Heart right ventricle (tissue), 16 donors: ENCODE measurements at regions not wholly inside any gene's neighbourhood (a gene's known extent, or its start where the extent isn't known, plus 50 kb on each side); places are given as distances from the start of the nearest gene placed in this dataset.

Experiments
- ATAC-seq, 8 donors: fragments of 200-7000 bp; cut with Tn5 transposase; one replicate each; pipeline ENCODE4 v1.9.1; 2020; ENCODE audit warnings: mild to moderate bottlenecking in 8 of 8, moderate library complexity in 8 of 8, moderate number of reproducible peaks in 1 of 8
- DNase-seq, 2 donors: peaks; one replicate each; pipeline ENCODE4 v3.0.0-alpha.2; 2020
- H3K27ac ChIP-seq, 10 donors: fragments of 200-600 bp; sonication (generic) in 2 of 10; one replicate each; pipeline versions ENCODE4 v1.5.0 to v1.8.0; 2020 to 2022; ENCODE audit warnings: mild to moderate bottlenecking in 3 of 10
- H3K27me3 ChIP-seq, 7 donors: fragments of 200-600 bp; one replicate each; pipeline ENCODE4 v1.8.0; 2021 to 2022; ENCODE audit warnings: mild to moderate bottlenecking in 2 of 7
- H3K36me3 ChIP-seq, 9 donors: fragments of 200-600 bp; sonication (generic) in 1 of 9; one replicate each; pipeline versions ENCODE4 v1.5.0 to v1.8.0; 2020 to 2022; ENCODE audit warnings: mild to moderate bottlenecking in 2 of 9
- H3K4me1 ChIP-seq, 9 donors: fragments of 200-600 bp; sonication (generic) in 1 of 9; one replicate each; pipeline versions ENCODE4 v1.5.0 to v1.8.0; 2020 to 2022; ENCODE audit warnings: mild to moderate bottlenecking in 4 of 9
- H3K4me3 ChIP-seq, 10 donors: fragments of 200-600 bp; sonication (generic) in 2 of 10; one replicate each; pipeline versions ENCODE4 v1.5.0 to v1.8.0; 2020 to 2022; ENCODE audit warnings: mild to moderate bottlenecking in 7 of 10, moderate library complexity in 2 of 10
- H3K9me3 ChIP-seq, 11 donors: fragments of 200-600 bp in 10 of 11; sonication (generic) in 2 of 11; one replicate each; pipeline versions ENCODE4 v1.5.0 to v1.8.0; 2013 to 2022; ENCODE audit warnings: mild to moderate bottlenecking in 2 of 11, control low read depth in 1 of 11, moderate library complexity in 1 of 11
- CTCF ChIP-seq, 9 donors: fragments of 200-600 bp; sonication (generic) in 2 of 9; IDR thresholded peaks; one replicate each; pipeline versions ENCODE4 v1.5.0 to v1.8.0; 2021 to 2022; ENCODE audit warnings: antibody characterized with exemption in 9 of 9, mild to moderate bottlenecking in 5 of 9, moderate library complexity in 1 of 9
- WGBS, 2 donors: extraction: QIAGEN DNeasy Blood & Tissue Kit; methylation state at CpG; one replicate each; pipeline ENCODE4 v1.1.7; 2013; ENCODE audit warnings: inconsistent platforms in 1 of 2; 5-methylcytosine and 5-hydroxymethylcytosine counted together
- intact Hi-C, 10 donors: fragments of 100-400 bp; cut with DNase I; formaldehyde crosslinking; loops; one replicate each; pipeline versions ENCODE4 v1.11.1 to v1.14.2; 2022
- donor health status: Arrhythmogenic right ventricular cardiomyopathy.
- donor health status: ischemic (EF 13 %, LVEDD 7.1; RV severe dilation, severe dysfunction).
- donor health status: healthy with polysubstance abuse.
- donor health status: DM: no; HTN: yes; CAD: no.
- donor health status: DM: no; HTN: no; CAD: no.
- donor health status: ischemic (EF 25% LVEDD 6.9; RV normal size, moderate dysfunction).
- donor health status: ischemic (EF 25% LVEDD 5.7; RV mildly dilated, moderate dysfunction).
- donor health status: healthy.
- donor health status: DM: yes; HTN: yes; CAD: no.
- donor health status: Ischemic cardiomyopathy.
- donor health status: ischemic (EF 35%, LVEDD 5.7; RV mildly dilated, moderate dysfunction).
- donor health status: nonischemic (EF 11% LVEDD 7.7; RV severe dilation, severe dysfunction).
- donor health status: DM: yes; HTN: yes; CAD: no.
- donor health status: PGD.
- donor health status: ischemic (EF 29% LVEDD 5.4; RV normal size, mild dysfunction).
- donor health status: nonischemic (EF 23%, LVEDD 6.1; RV moderate dilation, normal function).

DNA sequence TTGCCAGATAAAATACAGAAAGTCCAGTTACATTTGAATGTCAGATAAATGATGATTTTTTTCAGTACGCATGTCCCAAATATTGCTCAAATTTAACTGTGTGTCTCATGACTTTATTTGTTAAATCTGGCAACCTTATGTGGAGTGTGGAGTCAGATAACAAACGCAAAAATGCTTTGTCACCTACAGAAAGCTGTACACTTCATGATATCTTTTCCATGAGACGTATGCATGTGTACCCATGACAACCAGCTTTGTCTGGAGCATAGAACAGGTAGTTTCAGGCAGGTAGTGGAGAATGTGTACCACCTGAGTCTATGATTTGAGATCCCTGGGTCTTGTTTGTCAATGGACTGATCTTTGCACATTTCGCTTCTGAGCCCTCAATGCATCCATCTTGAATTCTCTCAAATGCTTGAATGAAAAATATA is 105.5 kb upstream of the CPEB4 start:
- H3K4me1 ChIP-seq: peaks cover 0 to 59% (median 14%) of the 10 kb centered on the region in 9 donors
- WGBS, 2 donors: 86 to 94% methylated on average over 4 of the region's 4 CpGs
- DNase-seq (no peak), ATAC-seq (no peak)
- H3K9me3 ChIP-seq: no peaks in the 10 kb centered on the region
- H3K36me3 ChIP-seq: no peaks in the 10 kb centered on the region
- TF ChIP-seq CTCF (IDR thresholded peaks at IDR 0.05): no peak
- intact Hi-C loops: no loop called here
- H3K27me3 ChIP-seq: no peaks in the 10 kb centered on the region
- no peak overlapping the region for H3K4me3 ChIP-seq
- H3K27ac ChIP-seq: peak overlapping the region in 6 of 10 donors; percentile 24 to 91 (median 60)

- intact Hi-C loops: no loop called here
- Histone ChIP-seq H3K27me3 (no peaks in the 10 kb centered on the region), H3K4me1 (peaks cover 0 to 52% (median 14%) of the 10 kb centered on the region in 9 donors), H3K9me3 (no peaks in the 10 kb centered on the region), H3K27ac (peak overlapping the region in 1 of 10 donors; percentile 91), H3K36me3 (no peaks in the 10 kb centered on the region), H3K4me3 (no peak overlapping the region)
- 91% methylated on average over 2 of the region's 2 CpGs for WGBS, 2 donors
- DNase-seq: no peak
- no peak for TF ChIP-seq CTCF (IDR thresholded peaks at IDR 0.05)
- no peak for ATAC-seq
These were observed 104.8 kb upstream of the CPEB4 start for GRCh38 chr5:173783371-173783770.

DNA sequence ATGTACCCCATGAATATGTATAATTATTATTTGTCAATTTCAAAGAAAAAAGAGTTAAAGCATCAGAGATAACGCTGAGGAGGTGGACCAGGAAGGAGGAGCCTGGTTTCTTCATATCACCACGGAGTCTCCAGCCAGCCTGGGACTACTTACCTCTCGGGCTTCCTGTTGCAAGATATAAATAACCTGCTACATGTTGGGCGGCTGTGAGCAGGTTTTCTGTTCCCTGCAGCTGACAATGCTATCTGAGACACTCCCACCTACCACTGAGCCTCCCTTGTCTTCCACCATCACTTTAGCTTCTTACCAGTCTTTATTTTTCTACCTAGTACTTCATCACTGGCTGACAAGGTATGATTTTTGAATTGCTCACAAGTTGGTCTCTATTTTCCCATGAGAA is 102.7 kb upstream of the CPEB4 start:
- 36 to 59% methylated on average over 4 of the region's 4 CpGs for WGBS, 2 donors
- no peak for TF ChIP-seq CTCF (IDR thresholded peaks at IDR 0.05)
- intact Hi-C loops: no loop called here

DNA sequence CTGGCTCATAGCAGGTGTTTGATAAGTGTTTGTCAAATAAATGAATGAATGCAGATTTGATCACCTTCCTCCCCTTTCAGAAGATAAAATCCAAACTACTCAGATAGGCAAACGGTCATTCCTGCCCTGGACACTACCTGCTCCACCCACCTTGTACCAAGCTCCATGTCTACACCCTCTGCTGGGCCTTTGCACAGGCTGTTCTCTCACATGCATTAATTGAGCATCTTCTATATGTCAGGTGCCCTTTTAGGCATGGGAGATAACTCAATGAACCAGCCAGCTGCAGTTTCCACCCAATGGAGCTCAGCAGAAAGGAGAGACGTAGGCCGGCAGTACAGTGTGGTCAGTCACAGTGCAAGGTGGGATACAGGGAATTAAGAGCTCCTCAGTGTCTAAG is 102.3 kb upstream of the CPEB4 start:
- ATAC-seq: no peak
- no peak for TF ChIP-seq CTCF (IDR thresholded peaks at IDR 0.05)
- intact Hi-C loops: no loop called here

More for the DNA sequence above, 102.7 kb upstream of the CPEB4 start:
- H3K4me1 ChIP-seq: peaks cover 0 to 49% (median 14%) of the 10 kb centered on the region in 9 donors
- no peak for ATAC-seq
- no peaks in the 10 kb centered on the region for H3K9me3 ChIP-seq
- H3K36me3 ChIP-seq: no peaks in the 10 kb centered on the region
- no peak overlapping the region for H3K27ac ChIP-seq
- DNase-seq: no peak
- H3K27me3 ChIP-seq: no peaks in the 10 kb centered on the region
- no peak overlapping the region for H3K4me3 ChIP-seq

More for the DNA sequence above, 102.3 kb upstream of the CPEB4 start:
- DNase-seq: no peak
- 89 to 91% methylated on average over 3 of the region's 3 CpGs for WGBS, 2 donors
- Histone ChIP-seq H3K36me3 (no peaks in the 10 kb centered on the region), H3K27me3 (no peaks in the 10 kb centered on the region), H3K4me1 (peaks cover 0 to 44% (median 14%) of the 10 kb centered on the region in 9 donors), H3K4me3 (no peak overlapping the region), H3K27ac (no peak overlapping the region), H3K9me3 (no peaks in the 10 kb centered on the region)
